K562 (cell line): ENCODE measurements at regions not wholly inside any gene's neighbourhood (a gene's known extent, or its start where the extent isn't known, plus 50 kb on each side); places are given as distances from the start of the nearest gene placed in this dataset.

Source experiments
- ATAC-seq: fragments of 200-7000 bp; cut with Tn5 transposase; 3 replicates; pipeline ENCODE4 v1.9.1; 2020; ENCODE audit warnings: moderate library complexity
- BruUV-seq: library from RNA; stranded (reverse); fragments of 400-500 nt; replicated peaks from 2 replicates; lab custom pipeline; 2021; lab: Mats Ljungman, UMichigan
- CTCF ChIA-PET: fragments of 300-600 bp; formaldehyde crosslinking; extraction: SDS; loops from one replicate; lab custom pipeline; 2021; ENCODE audit warnings: low intra/inter-chr PET ratio; lab: Yijun Ruan, JAX
- POLR2A ChIA-PET: fragments of 300-600, 350-650 bp; sonication (Branson Sonifier 250); formaldehyde crosslinking; extraction: SDS; loops from one replicate; lab custom pipeline; 2021; ENCODE audit warnings: antibody characterized with exemption, inconsistent platforms; lab: Yijun Ruan, JAX
- DNase-seq, 4 experiments: peaks; one replicate each; pipeline versions ENCODE4 v3.0.0 to v3.0.0-alpha.2; 2011 to 2018; ENCODE audit warnings: low spot score in 3 of 4, mixed read lengths in 3 of 4; ENCODE audit errors: extremely low read depth in 1 of 4
- FAIRE-seq: peaks from 2 replicates; lab custom pipeline; 2011; peaks lifted over from hg19 to GRCh38; lab: Jason Lieb, UNC
- H2AFZ ChIP-seq: 2 replicates; pipeline ENCODE4 v1.6.0; 2011; ENCODE audit warnings: low read depth, low read length, control low read depth, inconsistent platforms
- H3K27ac ChIP-seq: fragments of 200-600 bp; 3 replicates; pipeline ENCODE4 v1.8.0; 2011; ENCODE audit warnings: low read depth, mild to moderate bottlenecking, control low read depth, inconsistent platforms, low read length, moderate library complexity, mixed read lengths; ENCODE audit errors: extremely low read depth
- H3K27me3 ChIP-seq, 2 experiments: fragments of 300-600 bp in 1 of 2; 2 replicates in 1 of 2; 3 replicates in 1 of 2; pipeline versions ENCODE4 v1.6.0 to v1.8.0; 2011; ENCODE audit warnings: inconsistent platforms in 2 of 2, low read length in 2 of 2, mild to moderate bottlenecking in 1 of 2, mixed read lengths in 1 of 2, moderate library complexity in 1 of 2; ENCODE audit not compliant: control insufficient read depth in 2 of 2, insufficient read depth in 2 of 2
- H3K36me3 ChIP-seq: fragments of 300-600 bp; 3 replicates; pipeline ENCODE4 v1.8.0; 2011; ENCODE audit warnings: mild to moderate bottlenecking, low read length, inconsistent platforms; ENCODE audit not compliant: control insufficient read depth, insufficient read depth
- H3K4me1 ChIP-seq, 2 experiments: fragments of 200-600 bp in 1 of 2; replicated peaks in 1 of 2; 2 replicates in 1 of 2; 3 replicates in 1 of 2; pipeline versions ENCODE4 v1.5.1 to v1.8.0; 2011; ENCODE audit warnings: inconsistent platforms in 2 of 2, low read length in 2 of 2, mild to moderate bottlenecking in 1 of 2, mixed read lengths in 1 of 2, moderate library complexity in 1 of 2; ENCODE audit not compliant: control insufficient read depth in 2 of 2, insufficient read depth in 2 of 2
- H3K4me2 ChIP-seq: 2 replicates; pipeline ENCODE4 v1.6.1; 2011; ENCODE audit warnings: low read length, control low read depth, inconsistent platforms, mixed read lengths; ENCODE audit not compliant: insufficient read depth
- H3K4me3 ChIP-seq: fragments of 200-600 bp; sonication (generic), shearing (Covaris generic); 2 replicates; pipeline ENCODE4 v1.5.1; 2016; ENCODE audit warnings: control low read depth, inconsistent platforms
- H3K79me2 ChIP-seq: fragments of 200-600 bp; 3 replicates; pipeline ENCODE4 v1.8.0; 2011; ENCODE audit warnings: low read length, inconsistent platforms; ENCODE audit not compliant: control insufficient read depth, insufficient read depth
- H3K9ac ChIP-seq, 2 experiments: 2 replicates each; pipeline versions ENCODE4 v1.6.0 to v1.6.1; 2011; ENCODE audit warnings: low read depth in 2 of 2, low read length in 2 of 2, control low read depth in 1 of 2, inconsistent platforms in 1 of 2, mild to moderate bottlenecking in 1 of 2, mixed read lengths in 1 of 2; ENCODE audit not compliant: insufficient read depth in 1 of 2
- H3K9me1 ChIP-seq: one replicate; pipeline ENCODE4 v1.6.0; 2011; ENCODE audit warnings: inconsistent platforms, mild to moderate bottlenecking, low read length, moderate library complexity; ENCODE audit not compliant: control insufficient read depth, insufficient read depth
- H3K9me3 ChIP-seq: replicated peaks from 2 replicates; pipeline ENCODE4 v1.5.1; 2011; ENCODE audit warnings: low read depth, low read length, inconsistent platforms; ENCODE audit not compliant: control insufficient read depth, insufficient read depth
- H4K20me1 ChIP-seq: replicated peaks from 2 replicates; pipeline ENCODE4 v1.6.1; 2011; ENCODE audit warnings: low read length, inconsistent platforms, mixed read lengths; ENCODE audit not compliant: control insufficient read depth, insufficient read depth
- BCOR ChIP-seq: fragments of 450-650 bp; IDR thresholded peaks from 2 replicates; pipeline ENCODE4 v1.6.1; 2016
- BRD4 ChIP-seq: fragments of 200-600 bp; sonication (generic); IDR thresholded peaks from 2 replicates; pipeline ENCODE4 v1.6.1; 2017; ENCODE audit warnings: inconsistent platforms
- CBX5 ChIP-seq: IDR thresholded peaks from 2 replicates; pipeline ENCODE4 v1.6.1; 2014; ENCODE audit warnings: low read depth, borderline replicate concordance
- EWSR1 ChIP-seq: fragments of 450-650 bp; IDR thresholded peaks from 2 replicates; pipeline ENCODE4 v1.6.1; 2018; ENCODE audit warnings: borderline replicate concordance, mild to moderate bottlenecking, low read depth, moderate library complexity; ENCODE audit not compliant: partially characterized antibody
- GATAD2A ChIP-seq: fragments of 450-650 bp; IDR thresholded peaks from 2 replicates; pipeline ENCODE4 v1.6.1; 2017
- GTF2F1 ChIP-seq: IDR thresholded peaks from 2 replicates; pipeline ENCODE4 v1.6.1; 2011; ENCODE audit warnings: low read depth, low read length, improper control_type of control experiment
- KDM4B ChIP-seq, 2 experiments: fragments of 450-650 bp in 1 of 2; sonication (generic) in 1 of 2; IDR thresholded peaks; 2 replicates each; pipeline ENCODE4 v1.6.1; 2016 to 2017; ENCODE audit warnings: borderline replicate concordance in 2 of 2, antibody characterized with exemption in 1 of 2, low read depth in 1 of 2, mild to moderate bottlenecking in 1 of 2
- NCOA4 ChIP-seq: fragments of 450-650 bp; IDR thresholded peaks from 2 replicates; pipeline ENCODE4 v1.6.1; 2018; ENCODE audit warnings: mild to moderate bottlenecking; ENCODE audit not compliant: partially characterized antibody
- NCOA6 ChIP-seq: fragments of 450-650 bp; IDR thresholded peaks from 2 replicates; pipeline ENCODE4 v1.6.1; 2017; ENCODE audit warnings: mild to moderate bottlenecking
- NONO ChIP-seq, 2 experiments: fragments of 200-400 bp in 1 of 2; fragments of 450-650 bp in 1 of 2; formaldehyde crosslinking in 1 of 2; IDR thresholded peaks; 2 replicates each; pipeline ENCODE4 v1.6.1; 2017; ENCODE audit warnings: low read depth in 2 of 2, mild to moderate bottlenecking in 2 of 2, moderate library complexity in 2 of 2, low read length in 1 of 2
- NUFIP1 ChIP-seq: fragments of 450-650 bp; IDR thresholded peaks from 2 replicates; pipeline ENCODE4 v1.6.1; 2018; ENCODE audit not compliant: partially characterized antibody
- POLR2H ChIP-seq: IDR thresholded peaks from 2 replicates; pipeline ENCODE4 v1.6.1; 2016; ENCODE audit warnings: missing genetic modification characterization, low read depth, mild to moderate bottlenecking, control low read depth, missing compliant biosample characterization, moderate library complexity
- TAF1 ChIP-seq: IDR thresholded peaks from 2 replicates; pipeline ENCODE4 v1.6.1; 2011; ENCODE audit warnings: mild to moderate bottlenecking, low read length, moderate library complexity; ENCODE audit not compliant: insufficient read depth, control insufficient read depth, severe bottlenecking; ENCODE audit errors: extremely low read depth
- ZNF274 ChIP-seq: IDR thresholded peaks from 2 replicates; pipeline ENCODE4 v1.6.1; 2011; ENCODE audit warnings: low read depth, mild to moderate bottlenecking, low read length, moderate library complexity, borderline replicate concordance
- WGBS: fragments of 100-300 bp; shearing (Covaris generic); methylation state at CpG from one replicate; pipeline ENCODE4 v1.1.6; 2016; ENCODE audit warnings: low coverage, mixed read lengths; ENCODE audit not compliant: insufficient coverage; ENCODE audit errors: missing lambda C conversion rate; 5-methylcytosine and 5-hydroxymethylcytosine counted together
- in situ Hi-C: fragments of 300-500 bp; cut with MboI; formaldehyde crosslinking; loops from 4 replicates; pipeline ENCODE4 v1.15.0; 2018; ENCODE audit warnings: inconsistent platforms, mixed read lengths
- intact Hi-C: fragments of 100-400 bp; cut with micrococcal nuclease; formaldehyde crosslinking; loops from 2 replicates; pipeline ENCODE4 v1.14.2; 2022
- TF ChIP-seq, protein P1 (sequence below), 2 experiments: fragments of 450-650 bp in 1 of 2; IDR thresholded peaks; 2 replicates each; pipeline ENCODE4 v1.6.1; 2011 to 2017; ENCODE audit warnings: low read depth in 2 of 2, antibody characterized with exemption in 1 of 2, borderline replicate concordance in 1 of 2, low read length in 1 of 2, mild to moderate bottlenecking in 1 of 2, mixed read lengths in 1 of 2; ENCODE audit not compliant: control insufficient read depth in 1 of 2

DNA sequence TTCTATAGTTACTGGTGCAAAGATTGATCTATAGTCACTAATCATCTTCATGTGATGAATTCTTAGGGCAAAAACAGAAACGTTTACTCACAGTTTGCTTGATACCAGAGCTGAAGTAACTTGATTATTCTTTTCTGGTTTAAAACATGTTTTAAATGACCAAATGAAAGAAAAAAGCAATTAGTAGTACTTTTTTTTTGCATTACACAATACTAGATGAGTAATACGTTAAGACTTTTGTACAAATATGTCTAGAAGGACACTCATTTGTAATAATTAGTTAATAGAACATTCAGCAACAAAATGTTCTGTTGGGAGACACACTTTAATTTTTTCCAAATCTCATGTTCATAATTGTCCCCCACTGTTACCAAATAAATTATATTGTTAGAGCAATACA is 523.2 kb downstream of the SOX2 start:
- Histone ChIP-seq H3K9ac (no peak overlapping the region), H3K27ac (no peak overlapping the region), H3K4me1 (no peaks in the 10 kb centered on the region), H3K4me2 (no peak overlapping the region), H3K79me2 (no peaks in the 10 kb centered on the region), H3K9me3 (no peaks in the 10 kb centered on the region), H2AFZ (no peak overlapping the region), H3K9me1 (no peaks in the 10 kb centered on the region), H3K4me3 (no peak overlapping the region), H3K36me3 (no peaks in the 10 kb centered on the region), H4K20me1 (no peaks in the 10 kb centered on the region)
- intact Hi-C loops (no loop called here), in situ Hi-C loops (no loop called here)
- FAIRE-seq (no peak), DNase-seq (no peak), ATAC-seq (no peak)
- 5% methylated on average over 2 of the region's 2 CpGs for WGBS
- ChIA-PET CTCF (no interaction called here), POLR2A (no interaction called here)
- no TSS peak for BruUV-seq
- no peak for TF ChIP-seq NUFIP1
- no peak for TF ChIP-seq ZNF274
- TF ChIP-seq NONO (IDR thresholded peaks at IDR 0.05; ENCODE audit: low read depth in 2 of 2, low read length in 1 of 2) = no peak
- TF ChIP-seq NCOA6 = no peak
- no peak for TF ChIP-seq BCOR
- TF ChIP-seq GATAD2A = no peak
- TF ChIP-seq, all 486 proteins: peak for 0
- H3K27me3 ChIP-seq = no peaks in the 10 kb centered on the region

DNA sequence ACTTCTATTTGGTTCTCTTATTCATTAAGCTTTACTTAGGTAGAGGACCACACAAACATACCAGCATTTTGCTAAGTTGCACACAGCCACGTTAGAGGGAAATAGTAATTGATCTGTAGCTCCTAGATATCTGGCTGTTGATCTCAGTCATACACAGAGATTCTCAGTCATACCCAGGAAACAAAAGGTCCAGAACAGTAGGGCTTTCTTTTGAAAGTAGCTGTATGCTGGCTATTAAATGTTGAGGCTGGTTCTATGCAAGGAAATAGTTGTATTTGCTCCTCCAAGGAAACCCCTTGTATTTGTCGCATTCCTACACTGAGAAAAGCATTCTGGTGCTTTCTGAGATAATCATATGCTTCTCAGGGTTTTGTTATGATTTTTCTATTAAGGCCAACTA is 523.8 kb downstream of the SOX2 start:
- FAIRE-seq (no peak), ATAC-seq (no peak), DNase-seq (no peak)
- Histone ChIP-seq H2AFZ (no peak overlapping the region), H4K20me1 (no peaks in the 10 kb centered on the region), H3K27me3 (no peaks in the 10 kb centered on the region), H3K9ac (no peak overlapping the region), H3K79me2 (no peaks in the 10 kb centered on the region), H3K36me3 (no peaks in the 10 kb centered on the region), H3K4me3 (no peak overlapping the region), H3K4me1 (no peaks in the 10 kb centered on the region), H3K9me3 (no peaks in the 10 kb centered on the region), H3K27ac (no peak overlapping the region), H3K9me1 (no peaks in the 10 kb centered on the region), H3K4me2 (no peak overlapping the region)
- CTCF ChIA-PET = no interaction called here
- intact Hi-C loops = no loop called here
- in situ Hi-C loops = no loop called here
- POLR2A ChIA-PET = no interaction called here
- no TSS peak for BruUV-seq
- 0% methylated on average over 2 of the region's 2 CpGs for WGBS
- TF ChIP-seq GTF2F1 = no peak
- TF ChIP-seq TAF1 = no peak
- no peak for TF ChIP-seq CBX5
- no peak for TF ChIP-seq POLR2H (tag)
- TF ChIP-seq NCOA4 = no peak
- TF ChIP-seq, protein P1, sequence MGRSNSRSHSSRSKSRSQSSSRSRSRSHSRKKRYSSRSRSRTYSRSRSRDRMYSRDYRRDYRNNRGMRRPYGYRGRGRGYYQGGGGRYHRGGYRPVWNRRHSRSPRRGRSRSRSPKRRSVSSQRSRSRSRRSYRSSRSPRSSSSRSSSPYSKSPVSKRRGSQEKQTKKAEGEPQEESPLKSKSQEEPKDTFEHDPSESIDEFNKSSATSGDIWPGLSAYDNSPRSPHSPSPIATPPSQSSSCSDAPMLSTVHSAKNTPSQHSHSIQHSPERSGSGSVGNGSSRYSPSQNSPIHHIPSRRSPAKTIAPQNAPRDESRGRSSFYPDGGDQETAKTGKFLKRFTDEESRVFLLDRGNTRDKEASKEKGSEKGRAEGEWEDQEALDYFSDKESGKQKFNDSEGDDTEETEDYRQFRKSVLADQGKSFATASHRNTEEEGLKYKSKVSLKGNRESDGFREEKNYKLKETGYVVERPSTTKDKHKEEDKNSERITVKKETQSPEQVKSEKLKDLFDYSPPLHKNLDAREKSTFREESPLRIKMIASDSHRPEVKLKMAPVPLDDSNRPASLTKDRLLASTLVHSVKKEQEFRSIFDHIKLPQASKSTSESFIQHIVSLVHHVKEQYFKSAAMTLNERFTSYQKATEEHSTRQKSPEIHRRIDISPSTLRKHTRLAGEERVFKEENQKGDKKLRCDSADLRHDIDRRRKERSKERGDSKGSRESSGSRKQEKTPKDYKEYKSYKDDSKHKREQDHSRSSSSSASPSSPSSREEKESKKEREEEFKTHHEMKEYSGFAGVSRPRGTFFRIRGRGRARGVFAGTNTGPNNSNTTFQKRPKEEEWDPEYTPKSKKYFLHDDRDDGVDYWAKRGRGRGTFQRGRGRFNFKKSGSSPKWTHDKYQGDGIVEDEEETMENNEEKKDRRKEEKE (IDR thresholded peaks at IDR 0.05; ENCODE audit: borderline replicate concordance in 1 of 2, control insufficient read depth in 1 of 2, low read depth in 2 of 2, low read length in 1 of 2) = no peak
- no peak for TF ChIP-seq EWSR1
- TF ChIP-seq KDM4B (IDR thresholded peaks at IDR 0.05; ENCODE audit: borderline replicate concordance in 2 of 2, low read depth in 1 of 2) = no peak
- no peak for TF ChIP-seq BRD4
